ENCODE measurements at regions not wholly inside any gene's neighbourhood (a gene's known extent, or its start where the extent isn't known, plus 50 kb on each side); places are given as distances from the start of the nearest gene placed in this dataset.
A peak's percentile ranks its signal among the peaks of the same experiment; 100 is the strongest.
"Not testable (repeated sequence)": the region's sequence is repeated elsewhere in the genome, so short reads cannot be mapped to it uniquely, and the experiment has no call there.

DNA sequence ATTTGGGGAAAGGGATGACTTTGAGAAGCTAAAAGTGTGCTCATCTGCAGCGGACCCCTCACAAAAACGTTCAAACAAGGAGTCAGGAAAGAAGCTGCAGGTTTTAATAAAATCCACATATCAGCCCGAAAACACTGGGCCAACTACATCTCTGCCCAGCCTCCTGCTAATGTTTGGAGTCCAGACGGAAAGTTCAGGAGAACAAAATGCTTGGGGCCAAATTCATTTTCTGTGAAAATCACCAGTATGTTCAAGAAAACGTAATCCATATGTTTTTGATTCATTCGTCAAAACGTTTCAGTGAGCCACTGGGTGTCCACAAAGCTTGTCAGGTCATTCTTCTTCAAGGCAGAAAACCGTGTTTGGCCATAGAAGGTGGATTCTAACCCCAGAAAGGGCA, 87.5 kb upstream of the GAS1 start:
- Histone ChIP-seq H3K36me3 (ENCODE audit: insufficient read depth, low read length) (no peaks in the 10 kb centered on the region), H3K4me3 (ENCODE audit: low read length) (no peak overlapping the region), H3K9me3 (ENCODE audit: low read length) (no peaks in the 10 kb centered on the region), H3K27me3 (ENCODE audit: insufficient read depth, low read length, poor library complexity, severe bottlenecking) (no peaks in the 10 kb centered on the region), H3K27ac (ENCODE audit: low read depth, low read length) (no peak overlapping the region), H3K4me1 (ENCODE audit: insufficient read depth, low read length) (no peaks in the 10 kb centered on the region)
- no peak overlapping the region for H3K27ac Mint-ChIP-seq
- no peak overlapping the region for H3K4me3 Mint-ChIP-seq
- H3K4me1 Mint-ChIP-seq = no peaks in the 10 kb centered on the region
- ChIA-PET POLR2A (no interaction called here), CTCF (interaction anchor here (1.0 kb wide), 1 partner anchor 14 kb away, joined by 3 read pairs; no protein-coding TSS in a partner anchor)
- no peaks in the 10 kb centered on the region for H3K36me3 Mint-ChIP-seq
- peaks cover 0 to 2% (median 0%) of the 10 kb centered on the region in 5 donors for H3K9me3 Mint-ChIP-seq
- DNase-seq = no peak
- H3K27me3 Mint-ChIP-seq = peaks cover 11 to 12% of the 10 kb centered on the region in 2 donors

- H3K9me3 ChIP-seq (ENCODE audit: low read length) = no peaks in the 10 kb centered on the region
- Mint-ChIP-seq H3K9me3 (peaks cover 0 to 2% (median 0%) of the 10 kb centered on the region in 5 donors), H3K27ac (no peak overlapping the region), H3K4me3 (no peak overlapping the region), H3K36me3 (no peaks in the 10 kb centered on the region), H3K27me3 (peaks cover 9 to 12% of the 10 kb centered on the region in 2 donors), H3K4me1 (no peaks in the 10 kb centered on the region)
- no peaks in the 10 kb centered on the region for H3K4me1 ChIP-seq (ENCODE audit: insufficient read depth, low read length)
- no peak overlapping the region for H3K27ac ChIP-seq (ENCODE audit: low read depth, low read length)
- no peaks in the 10 kb centered on the region for H3K27me3 ChIP-seq (ENCODE audit: insufficient read depth, low read length, poor library complexity, severe bottlenecking)
- no peak for DNase-seq
- no peaks in the 10 kb centered on the region for H3K36me3 ChIP-seq (ENCODE audit: insufficient read depth, low read length)
- no peak overlapping the region for H3K4me3 ChIP-seq (ENCODE audit: low read length)
- ChIA-PET POLR2A (no interaction called here), CTCF (interaction anchor here (1.0 kb wide), 1 partner anchor 15 kb away, joined by 3 read pairs; no protein-coding TSS in a partner anchor)
Measured at GRCh38 chr9:87035879-87036278, 88.6 kb upstream of the GAS1 start.

DNA sequence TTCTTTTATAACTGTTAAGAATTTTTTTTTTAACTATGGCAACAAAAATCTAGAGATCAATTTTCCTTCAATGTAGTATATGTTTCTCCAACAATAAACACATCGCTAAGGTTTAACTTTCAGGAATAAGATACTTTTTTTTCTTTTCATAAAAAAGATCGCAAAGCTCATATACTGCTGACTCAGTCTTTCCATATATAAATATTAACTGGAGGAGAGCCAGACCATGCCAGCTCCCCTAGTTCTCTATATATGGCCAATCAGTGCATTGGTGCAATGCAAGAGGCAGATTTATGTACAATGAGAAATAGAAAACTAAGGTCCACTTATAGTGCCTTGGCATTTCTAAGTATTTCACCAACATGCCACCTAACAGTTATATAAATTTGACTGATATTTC, 89.2 kb upstream of the GAS1 start:
- Mint-ChIP-seq H3K36me3 (no peaks in the 10 kb centered on the region), H3K27ac (no peak overlapping the region), H3K4me3 (no peak overlapping the region), H3K27me3 (peaks cover 9 to 13% of the 10 kb centered on the region in 2 donors), H3K4me1 (no peaks in the 10 kb centered on the region), H3K9me3 (peaks cover 0 to 2% (median 0%) of the 10 kb centered on the region in 5 donors)
- CTCF ChIA-PET = no interaction called here
- Histone ChIP-seq H3K9me3 (ENCODE audit: low read length) (no peaks in the 10 kb centered on the region), H3K4me1 (ENCODE audit: insufficient read depth, low read length) (no peaks in the 10 kb centered on the region), H3K36me3 (ENCODE audit: insufficient read depth, low read length) (no peaks in the 10 kb centered on the region), H3K4me3 (ENCODE audit: low read length) (no peak overlapping the region), H3K27me3 (ENCODE audit: insufficient read depth, low read length, poor library complexity, severe bottlenecking) (no peaks in the 10 kb centered on the region), H3K27ac (ENCODE audit: low read depth, low read length) (no peak overlapping the region)
- POLR2A ChIA-PET = no interaction called here
- DNase-seq = no peak

- H3K27me3 Mint-ChIP-seq = peaks cover 5 to 8% of the 10 kb centered on the region in 2 donors
- no peak overlapping the region for H3K27ac ChIP-seq (ENCODE audit: low read depth, low read length)
- H3K36me3 ChIP-seq (ENCODE audit: insufficient read depth, low read length) = no peaks in the 10 kb centered on the region
- no peaks in the 10 kb centered on the region for H3K9me3 ChIP-seq (ENCODE audit: low read length)
- H3K4me1 Mint-ChIP-seq = no peaks in the 10 kb centered on the region
- CTCF ChIA-PET = no interaction called here
- H3K27me3 ChIP-seq (ENCODE audit: insufficient read depth, low read length, poor library complexity, severe bottlenecking) = no peaks in the 10 kb centered on the region
- no peak overlapping the region for H3K27ac Mint-ChIP-seq
- POLR2A ChIA-PET = no interaction called here
- no peaks in the 10 kb centered on the region for H3K36me3 Mint-ChIP-seq
- no peak overlapping the region for H3K4me3 ChIP-seq (ENCODE audit: low read length)
- no peak for DNase-seq
- no peak overlapping the region for H3K4me3 Mint-ChIP-seq
- H3K4me1 ChIP-seq (ENCODE audit: insufficient read depth, low read length) = no peaks in the 10 kb centered on the region
- H3K9me3 Mint-ChIP-seq = peaks cover 0 to 3% (median 0%) of the 10 kb centered on the region in 5 donors
Measured at GRCh38 chr9:87039809-87040392, 92.6 kb upstream of the GAS1 start.

DNA sequence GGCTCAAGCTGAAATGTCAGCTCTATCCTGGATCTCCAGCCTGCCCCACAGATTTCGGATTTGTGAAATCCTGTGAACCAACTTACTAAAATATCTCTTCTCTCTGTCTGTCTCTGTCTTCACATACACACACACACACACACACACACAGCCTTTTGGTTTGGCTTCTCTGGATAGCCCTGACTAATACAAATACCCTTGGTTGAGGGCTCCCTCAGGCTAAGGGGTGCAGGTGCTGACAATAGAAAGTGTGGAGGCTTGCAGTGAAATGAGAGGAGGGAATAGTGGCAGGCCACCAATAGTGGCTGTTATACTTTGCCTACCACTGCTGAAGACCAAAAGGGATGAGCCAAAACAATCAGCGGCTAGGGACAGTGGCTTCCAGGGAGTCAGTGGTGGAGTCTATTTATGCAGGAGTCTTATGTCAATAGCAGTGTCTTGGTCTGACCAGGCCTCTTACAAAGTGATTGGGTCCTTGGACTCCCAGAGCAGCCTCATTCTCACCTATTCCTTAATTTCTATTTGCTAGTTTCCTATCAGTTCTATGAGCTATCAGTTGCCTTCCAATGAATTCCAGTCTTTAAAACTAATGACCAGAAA, 93.2 kb upstream of the GAS1 start:
- no peak overlapping the region for H3K4me3 Mint-ChIP-seq
- CTCF ChIA-PET = no interaction called here

DNA sequence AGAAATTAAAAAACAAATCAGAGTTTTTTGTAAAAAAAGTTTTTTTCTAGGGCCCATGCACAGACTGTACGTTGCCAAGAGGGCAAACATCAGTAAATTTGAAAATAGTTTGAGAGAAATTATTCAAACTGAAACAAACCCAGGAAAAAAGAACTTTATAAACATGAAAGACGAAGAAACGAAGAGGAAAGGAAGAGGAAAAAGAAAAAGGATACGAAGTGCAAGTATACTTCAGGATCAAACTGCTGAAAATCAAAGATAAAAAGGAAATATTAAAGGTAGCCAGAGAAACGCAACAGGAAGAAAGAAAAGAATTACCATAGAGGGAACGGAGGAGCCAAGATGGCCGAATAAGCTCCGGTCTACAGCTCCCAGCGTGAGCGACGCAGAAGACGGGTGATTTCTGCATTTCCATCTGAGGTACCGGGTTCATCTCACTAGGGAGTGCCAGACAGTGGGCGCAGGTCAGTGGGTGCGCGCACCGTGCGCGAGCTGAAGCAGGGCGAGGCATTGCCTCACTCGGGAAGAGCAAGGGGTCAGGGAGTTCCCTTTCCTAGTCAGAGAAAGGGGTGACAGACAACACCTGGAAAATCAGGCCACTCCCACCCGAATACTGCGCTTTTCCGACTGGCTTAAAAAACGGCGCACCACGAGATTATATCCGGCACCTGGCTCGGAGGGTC, 94.4 kb upstream of the GAS1 start:
- H3K27me3 Mint-ChIP-seq, H3K9me3 Mint-ChIP-seq, CTCF ChIA-PET: not testable (repeated sequence)

More for the DNA sequence above, 93.2 kb upstream of the GAS1 start:
- Mint-ChIP-seq H3K4me1 (no peaks in the 10 kb centered on the region), H3K36me3 (no peaks in the 10 kb centered on the region), H3K9me3 (peaks cover 0 to 3% (median 0%) of the 10 kb centered on the region in 5 donors), H3K27ac (no peak overlapping the region), H3K27me3 (peaks cover 5 to 8% of the 10 kb centered on the region in 2 donors)
- Histone ChIP-seq H3K4me3 (ENCODE audit: low read length) (no peak overlapping the region), H3K9me3 (ENCODE audit: low read length) (no peaks in the 10 kb centered on the region), H3K36me3 (ENCODE audit: insufficient read depth, low read length) (no peaks in the 10 kb centered on the region), H3K27me3 (ENCODE audit: insufficient read depth, low read length, poor library complexity, severe bottlenecking) (no peaks in the 10 kb centered on the region), H3K4me1 (ENCODE audit: insufficient read depth, low read length) (no peaks in the 10 kb centered on the region), H3K27ac (ENCODE audit: low read depth, low read length) (no peak overlapping the region)
- POLR2A ChIA-PET = no interaction called here
- no peak for DNase-seq

GRCh38 chr9:87049929-87050608, 102.8 kb upstream of the GAS1 start:
- H3K27me3 ChIP-seq (ENCODE audit: insufficient read depth, low read length, poor library complexity, severe bottlenecking); H3K27ac Mint-ChIP-seq; H3K9me3 Mint-ChIP-seq; H3K9me3 ChIP-seq (ENCODE audit: low read length); H3K4me1 ChIP-seq (ENCODE audit: insufficient read depth, low read length); H3K4me3 Mint-ChIP-seq; H3K4me1 Mint-ChIP-seq; CTCF ChIA-PET; H3K27me3 Mint-ChIP-seq; DNase-seq; H3K4me3 ChIP-seq (ENCODE audit: low read length); H3K27ac ChIP-seq (ENCODE audit: low read depth, low read length); POLR2A ChIA-PET; H3K36me3 ChIP-seq (ENCODE audit: insufficient read depth, low read length); H3K36me3 Mint-ChIP-seq: not testable (repeated sequence)

More for the DNA sequence above, 94.4 kb upstream of the GAS1 start:
- H3K27me3 ChIP-seq (ENCODE audit: insufficient read depth, low read length, poor library complexity, severe bottlenecking); H3K36me3 ChIP-seq (ENCODE audit: insufficient read depth, low read length); H3K4me3 ChIP-seq (ENCODE audit: low read length); POLR2A ChIA-PET; H3K27ac Mint-ChIP-seq; H3K27ac ChIP-seq (ENCODE audit: low read depth, low read length); H3K4me1 ChIP-seq (ENCODE audit: insufficient read depth, low read length); DNase-seq; H3K36me3 Mint-ChIP-seq; H3K4me1 Mint-ChIP-seq; H3K9me3 ChIP-seq (ENCODE audit: low read length): not testable (repeated sequence)
- H3K4me3 Mint-ChIP-seq = peak overlapping the region in 1 of 7 donors; percentile 26

GRCh38 chr9:87054999-87055686, 107.8 kb upstream of the GAS1 start:
- no peak for DNase-seq
- Histone ChIP-seq H3K9me3 (ENCODE audit: low read length) (no peaks in the 10 kb centered on the region), H3K4me3 (ENCODE audit: low read length) (no peak overlapping the region), H3K36me3 (ENCODE audit: insufficient read depth, low read length) (no peaks in the 10 kb centered on the region), H3K27me3 (ENCODE audit: insufficient read depth, low read length, poor library complexity, severe bottlenecking) (no peaks in the 10 kb centered on the region), H3K27ac (ENCODE audit: low read depth, low read length) (no peak overlapping the region), H3K4me1 (ENCODE audit: insufficient read depth, low read length) (no peaks in the 10 kb centered on the region)
- Mint-ChIP-seq H3K4me1 (no peaks in the 10 kb centered on the region), H3K4me3 (no peak overlapping the region), H3K9me3 (peaks cover 0 to 4% (median under 1%) of the 10 kb centered on the region in 5 donors), H3K27ac (no peak overlapping the region), H3K27me3 (peaks cover 1 to 13% of the 10 kb centered on the region in 2 donors), H3K36me3 (no peaks in the 10 kb centered on the region)
- CTCF ChIA-PET = no interaction called here
- POLR2A ChIA-PET = no interaction called here
